Memory B cell (primary cell): ENCODE measurements at regions not wholly inside any gene's neighbourhood (a gene's known extent, or its start where the extent isn't known, plus 50 kb on each side); places are given as distances from the start of the nearest gene placed in this dataset.
"Not testable (repeated sequence)": the region's sequence is repeated elsewhere in the genome, so short reads cannot be mapped to it uniquely, and the experiment has no call there.

ENCODE experiments used
- ATAC-seq: fragments of 150-1000 bp; cut with Tn5 transposase; 2 replicates; pipeline ENCODE4 v1.10.0; 2021; ENCODE audit warnings: low read depth, mild to moderate bottlenecking, moderate library complexity
- DNase-seq, 2 donors: peaks; one replicate each; pipeline ENCODE4 v3.0.0; 2022; ENCODE audit warnings: low spot score in 2 of 2
- H3K27ac Mint-ChIP-seq: one replicate; pipeline ENCODE4 v1.8.0; 2022; ENCODE audit warnings: mild to moderate bottlenecking, moderate library complexity, mixed read lengths
- H3K27me3 Mint-ChIP-seq: one replicate; pipeline ENCODE4 v1.8.0; 2022; ENCODE audit warnings: mixed read lengths
- H3K36me3 Mint-ChIP-seq: one replicate; pipeline ENCODE4 v1.8.0; 2022; ENCODE audit warnings: mild to moderate bottlenecking, mixed read lengths
- H3K4me1 Mint-ChIP-seq: one replicate; pipeline ENCODE4 v1.8.0; 2022; ENCODE audit warnings: mixed read lengths
- H3K4me3 Mint-ChIP-seq: one replicate; pipeline ENCODE4 v1.8.0; 2022; ENCODE audit warnings: mild to moderate bottlenecking, moderate library complexity, mixed read lengths
- H3K9me3 Mint-ChIP-seq: one replicate; pipeline ENCODE4 v1.8.0; 2022; ENCODE audit warnings: mixed read lengths

GRCh38 chr5:174491265-174491664 lies 233.1 kb upstream of the MSX2 start:
- no peak for DNase-seq
- Mint-ChIP-seq H3K27ac (no peak overlapping the region), H3K27me3 (no peaks in the 10 kb centered on the region), H3K9me3 (peaks cover 2% of the 10 kb centered on the region), H3K36me3 (no peaks in the 10 kb centered on the region), H3K4me3 (no peak overlapping the region), H3K4me1 (no peaks in the 10 kb centered on the region)
- ATAC-seq, result no peak

GRCh38 chr5:174491761-174492350 lies 232.5 kb upstream of the MSX2 start:
- Mint-ChIP-seq H3K9me3 (peaks cover 2% of the 10 kb centered on the region), H3K36me3 (no peaks in the 10 kb centered on the region), H3K4me1 (no peaks in the 10 kb centered on the region), H3K4me3 (no peak overlapping the region), H3K27me3 (no peaks in the 10 kb centered on the region), H3K27ac (no peak overlapping the region)
- ATAC-seq (no peak), DNase-seq (no peak)

GRCh38 chr5:174493530-174493929 lies 230.9 kb upstream of the MSX2 start:
- DNase-seq (no peak), ATAC-seq (no peak)
- H3K27me3 Mint-ChIP-seq, result no peaks in the 10 kb centered on the region
- no peak overlapping the region for H3K27ac Mint-ChIP-seq
- H3K36me3 Mint-ChIP-seq, result no peaks in the 10 kb centered on the region
- H3K4me1 Mint-ChIP-seq, result no peaks in the 10 kb centered on the region
- H3K9me3 Mint-ChIP-seq, result peaks cover 7% of the 10 kb centered on the region
- H3K4me3 Mint-ChIP-seq, result no peak overlapping the region

- H3K4me1 Mint-ChIP-seq, H3K27me3 Mint-ChIP-seq, ATAC-seq, H3K4me3 Mint-ChIP-seq, H3K36me3 Mint-ChIP-seq, DNase-seq, H3K27ac Mint-ChIP-seq: not testable (repeated sequence)
- peaks cover 14% of the 10 kb centered on the region for H3K9me3 Mint-ChIP-seq
Measured at GRCh38 chr5:174497939-174498338, 226.4 kb upstream of the MSX2 start.

GRCh38 chr5:174498575-174498974 lies 225.8 kb upstream of the MSX2 start:
- H3K4me3 Mint-ChIP-seq, H3K27ac Mint-ChIP-seq, DNase-seq, H3K4me1 Mint-ChIP-seq, H3K27me3 Mint-ChIP-seq, H3K36me3 Mint-ChIP-seq, ATAC-seq: not testable (repeated sequence)
- peaks cover 14% of the 10 kb centered on the region for H3K9me3 Mint-ChIP-seq

GRCh38 chr5:174500636-174501035 lies 223.7 kb upstream of the MSX2 start:
- Mint-ChIP-seq H3K4me1 (no peaks in the 10 kb centered on the region), H3K27me3 (no peaks in the 10 kb centered on the region), H3K9me3 (peaks cover 14% of the 10 kb centered on the region), H3K36me3 (no peaks in the 10 kb centered on the region), H3K27ac (no peak overlapping the region), H3K4me3 (no peak overlapping the region)
- ATAC-seq (no peak), DNase-seq (no peak)

- Mint-ChIP-seq H3K27ac (no peak overlapping the region), H3K4me3 (no peak overlapping the region), H3K27me3 (no peaks in the 10 kb centered on the region), H3K36me3 (no peaks in the 10 kb centered on the region), H3K9me3 (peaks cover 14% of the 10 kb centered on the region), H3K4me1 (no peaks in the 10 kb centered on the region)
- no peak for DNase-seq
- no peak for ATAC-seq
Measured at GRCh38 chr5:174501461-174502069, 222.8 kb upstream of the MSX2 start.

- DNase-seq (no peak), ATAC-seq (no peak)
- no peaks in the 10 kb centered on the region for H3K4me1 Mint-ChIP-seq
- H3K27me3 Mint-ChIP-seq, result peaks cover 2% of the 10 kb centered on the region
- peaks cover 9% of the 10 kb centered on the region for H3K9me3 Mint-ChIP-seq
- H3K36me3 Mint-ChIP-seq, result no peaks in the 10 kb centered on the region
- no peak overlapping the region for H3K27ac Mint-ChIP-seq
- no peak overlapping the region for H3K4me3 Mint-ChIP-seq
Measured at GRCh38 chr5:174503086-174503460, 221.3 kb upstream of the MSX2 start.

GRCh38 chr5:174503461-174504265 lies 220.7 kb upstream of the MSX2 start:
- Mint-ChIP-seq H3K27me3 (peaks cover 2% of the 10 kb centered on the region), H3K9me3 (peaks cover 7% of the 10 kb centered on the region), H3K4me3 (no peak overlapping the region), H3K36me3 (no peaks in the 10 kb centered on the region), H3K27ac (no peak overlapping the region), H3K4me1 (no peaks in the 10 kb centered on the region)
- ATAC-seq (no peak), DNase-seq (no peak)

- no peaks in the 10 kb centered on the region for H3K36me3 Mint-ChIP-seq
- ATAC-seq (no peak), DNase-seq (no peak)
- H3K27me3 Mint-ChIP-seq, result peaks cover 2% of the 10 kb centered on the region
- H3K9me3 Mint-ChIP-seq, result peaks cover 7% of the 10 kb centered on the region
- no peaks in the 10 kb centered on the region for H3K4me1 Mint-ChIP-seq
- H3K27ac Mint-ChIP-seq, result no peak overlapping the region
- no peak overlapping the region for H3K4me3 Mint-ChIP-seq
Measured at GRCh38 chr5:174504266-174504726, 220.1 kb upstream of the MSX2 start.

- ATAC-seq (no peak), DNase-seq (no peak)
- H3K27ac Mint-ChIP-seq, result no peak overlapping the region
- H3K36me3 Mint-ChIP-seq, result no peaks in the 10 kb centered on the region
- H3K27me3 Mint-ChIP-seq, result peaks cover 2% of the 10 kb centered on the region
- H3K9me3 Mint-ChIP-seq, result peaks cover 3% of the 10 kb centered on the region
- H3K4me3 Mint-ChIP-seq, result no peak overlapping the region
- H3K4me1 Mint-ChIP-seq, result no peaks in the 10 kb centered on the region
Measured at GRCh38 chr5:174505621-174506020, 218.8 kb upstream of the MSX2 start.

GRCh38 chr5:174510782-174511453 lies 213.5 kb upstream of the MSX2 start:
- not testable (repeated sequence) for DNase-seq, H3K27ac Mint-ChIP-seq, H3K4me1 Mint-ChIP-seq, H3K27me3 Mint-ChIP-seq, H3K36me3 Mint-ChIP-seq, H3K4me3 Mint-ChIP-seq, H3K9me3 Mint-ChIP-seq, ATAC-seq

- no peak overlapping the region for H3K27ac Mint-ChIP-seq
- peaks cover 4% of the 10 kb centered on the region for H3K27me3 Mint-ChIP-seq
- no peaks in the 10 kb centered on the region for H3K36me3 Mint-ChIP-seq
- no peak for ATAC-seq
- peaks cover 2% of the 10 kb centered on the region for H3K9me3 Mint-ChIP-seq
- no peak overlapping the region for H3K4me3 Mint-ChIP-seq
- no peaks in the 10 kb centered on the region for H3K4me1 Mint-ChIP-seq
- no peak for DNase-seq
Measured at GRCh38 chr5:174511714-174512253, 212.6 kb upstream of the MSX2 start.

- no peaks in the 10 kb centered on the region for H3K4me1 Mint-ChIP-seq
- no peak overlapping the region for H3K4me3 Mint-ChIP-seq
- no peaks in the 10 kb centered on the region for H3K36me3 Mint-ChIP-seq
- H3K27me3 Mint-ChIP-seq, result peaks cover 2% of the 10 kb centered on the region
- DNase-seq, result no peak
- no peak overlapping the region for H3K27ac Mint-ChIP-seq
- H3K9me3 Mint-ChIP-seq, result peaks cover 4% of the 10 kb centered on the region
- no peak for ATAC-seq
Measured at GRCh38 chr5:174514325-174514724, 210.1 kb upstream of the MSX2 start.
